UCSD-AML1 (cell line): ENCODE measurements at regions not wholly inside any gene's neighbourhood (a gene's known extent, or its start where the extent isn't known, plus 50 kb on each side); places are given as distances from the start of the nearest gene placed in this dataset.
"Not testable (repeated sequence)": the region's sequence is repeated elsewhere in the genome, so short reads cannot be mapped to it uniquely, and the experiment has no call there.

Experiments
- DNase-seq: peaks from one replicate; lab custom pipeline; 2025; ENCODE audit not compliant: unreplicated experiment; lab: John Stamatoyannopoulos, UW

GRCh38 chr10:8173243-8173865 is 118.9 kb downstream of the GATA3 start:
- DNase-seq = no peak

- DNase-seq = no peak
These were observed 119.4 kb downstream of the GATA3 start for GRCh38 chr10:8173866-8174243.

- no peak for DNase-seq
These were observed 120.3 kb downstream of the GATA3 start for GRCh38 chr10:8174762-8175161.

GRCh38 chr10:8177526-8177925 is 123.0 kb downstream of the GATA3 start:
- DNase-seq = not testable (repeated sequence)

GRCh38 chr10:8179773-8180172 is 125.3 kb downstream of the GATA3 start:
- DNase-seq = not testable (repeated sequence)

- no peak for DNase-seq
These were observed 126.0 kb downstream of the GATA3 start for GRCh38 chr10:8180360-8181109.

- DNase-seq = no peak
These were observed 127.1 kb downstream of the GATA3 start for GRCh38 chr10:8181496-8182157.

GRCh38 chr10:8182806-8183205 is 128.3 kb downstream of the GATA3 start:
- DNase-seq = no peak

- DNase-seq = no peak
These were observed 128.8 kb downstream of the GATA3 start for GRCh38 chr10:8183241-8183704.

- DNase-seq = no peak
These were observed 132.7 kb downstream of the GATA3 start for GRCh38 chr10:8187171-8187666.

GRCh38 chr10:8189458-8189857 is 135.0 kb downstream of the GATA3 start:
- DNase-seq = no peak

GRCh38 chr10:8192301-8192700 is 137.8 kb downstream of the GATA3 start:
- DNase-seq = no peak

- no peak for DNase-seq
These were observed 139.1 kb downstream of the GATA3 start for GRCh38 chr10:8193546-8193945.

GRCh38 chr10:8194050-8194449 is 139.6 kb downstream of the GATA3 start:
- no peak for DNase-seq

- no peak for DNase-seq
These were observed 152.4 kb downstream of the GATA3 start for GRCh38 chr10:8206882-8207281.

- DNase-seq = no peak
These were observed 157.1 kb downstream of the GATA3 start for GRCh38 chr10:8211631-8212030.

GRCh38 chr10:8213735-8214134 is 159.2 kb downstream of the GATA3 start:
- DNase-seq = no peak

- DNase-seq = no peak
These were observed 160.1 kb downstream of the GATA3 start for GRCh38 chr10:8214587-8214986.

GRCh38 chr10:8216893-8217292 is 162.4 kb downstream of the GATA3 start:
- no peak for DNase-seq

- DNase-seq = no peak
These were observed 167.0 kb downstream of the GATA3 start for GRCh38 chr10:8221451-8221850.

- no peak for DNase-seq
These were observed 170.1 kb downstream of the GATA3 start for GRCh38 chr10:8224591-8224990.

GRCh38 chr10:8225187-8225586 is 170.7 kb downstream of the GATA3 start:
- no peak for DNase-seq
